ENCODE measurements at regions not wholly inside any gene's neighbourhood (a gene's known extent, or its start where the extent isn't known, plus 50 kb on each side); places are given as distances from the start of the nearest gene placed in this dataset.

- TF ChIP-seq GATA3 (IDR thresholded peaks at IDR 0.05; ENCODE audit: low read depth, low read length) (no peak), GATA2 (IDR thresholded peaks at IDR 0.05; ENCODE audit: low read depth, low read length) (no peak)
Measured at GRCh38 chr10:61828034-61828433, 73.5 kb upstream of the ARID5B start.

Data from SH-SY5Y (cell line).